Activated CD4-positive, alpha-beta memory T cell treated with anti-CD3 and anti-CD28 coated beads for 36 hours (primary cell): ENCODE measurements at regions not wholly inside any gene's neighbourhood (a gene's known extent, or its start where the extent isn't known, plus 50 kb on each side); places are given as distances from the start of the nearest gene placed in this dataset.

ENCODE experiments used
- CTCF ChIA-PET: fragments of 350-600 bp; sonication (Branson Sonifier 250); formaldehyde crosslinking; loops from one replicate; lab custom pipeline; 2021; ENCODE audit warnings: antibody characterized with exemption, inconsistent platforms; lab: Charles Lee
- POLR2A ChIA-PET: fragments of 350-600 bp; sonication (Branson Sonifier 250); formaldehyde crosslinking; loops from one replicate; lab custom pipeline; 2021; ENCODE audit warnings: antibody characterized with exemption; lab: Charles Lee
- DNase-seq: peaks from one replicate; pipeline ENCODE4 v3.0.0-alpha.2; 2020
- H3K27ac Mint-ChIP-seq: one replicate; pipeline ENCODE4 v1.8.0; 2021; ENCODE audit warnings: mixed read lengths
- H3K27me3 Mint-ChIP-seq: one replicate; pipeline ENCODE4 v1.8.0; 2021; ENCODE audit warnings: mixed read lengths
- H3K36me3 Mint-ChIP-seq: one replicate; pipeline ENCODE4 v1.8.0; 2021; ENCODE audit warnings: mixed read lengths
- H3K4me1 Mint-ChIP-seq: one replicate; pipeline ENCODE4 v1.8.0; 2021; ENCODE audit warnings: low read depth, mixed read lengths
- H3K4me3 Mint-ChIP-seq: one replicate; pipeline ENCODE4 v1.8.0; 2021; ENCODE audit warnings: mild to moderate bottlenecking, mixed read lengths
- H3K9me3 Mint-ChIP-seq: one replicate; pipeline ENCODE4 v1.8.0; 2021; ENCODE audit warnings: mixed read lengths
- intact Hi-C: fragments of 100-400 bp; cut with micrococcal nuclease; formaldehyde crosslinking; loops from one replicate; pipeline ENCODE4 v1.15.1; 2023

DNA sequence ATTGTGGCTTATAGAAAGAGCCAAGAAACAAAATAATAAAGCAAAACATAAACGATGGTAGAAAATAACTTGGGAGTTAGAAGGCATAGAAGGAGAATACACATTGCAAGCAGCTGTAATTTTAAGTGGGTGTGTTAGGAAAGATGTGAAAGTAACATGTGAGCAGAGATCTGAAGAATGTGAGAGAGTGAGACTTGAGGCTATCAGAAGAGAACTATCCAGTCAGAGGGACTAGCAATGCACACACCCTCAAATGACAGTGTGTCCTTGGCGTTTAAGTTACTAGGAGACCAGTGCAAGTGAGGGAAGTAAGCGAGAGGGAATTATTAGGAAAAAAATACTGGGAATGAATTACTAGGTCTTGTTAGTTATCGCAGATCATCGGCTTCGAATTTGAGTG lies 304.9 kb downstream of the DSEL start:
- Mint-ChIP-seq H3K36me3 (no peaks in the 10 kb centered on the region), H3K9me3 (no peaks in the 10 kb centered on the region), H3K27ac (no peak overlapping the region), H3K27me3 (no peaks in the 10 kb centered on the region), H3K4me1 (no peaks in the 10 kb centered on the region), H3K4me3 (no peak overlapping the region)
- intact Hi-C loops: no loop called here
- no peak for DNase-seq
- POLR2A ChIA-PET: no interaction called here
- CTCF ChIA-PET: no interaction called here

DNA sequence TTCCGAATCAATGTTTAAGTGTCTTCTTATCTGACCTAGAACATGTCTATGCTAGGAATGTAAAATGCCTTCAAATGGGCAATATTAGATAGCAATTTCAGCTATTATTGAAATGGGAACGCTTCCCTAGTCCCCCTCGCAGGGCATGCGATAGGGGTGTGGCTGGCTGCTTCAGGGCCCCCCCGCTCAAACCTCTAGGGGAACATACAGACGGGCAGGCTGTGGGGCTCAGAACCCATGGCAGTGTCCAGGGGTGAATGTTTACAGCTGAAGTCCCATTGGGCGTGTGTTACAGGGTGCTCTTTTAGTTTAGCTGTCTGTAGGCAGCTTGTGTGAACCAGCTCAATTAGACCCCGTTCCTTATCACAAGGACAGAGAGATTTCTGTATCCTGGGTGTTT lies 315.9 kb downstream of the DSEL start:
- DNase-seq: no peak
- H3K27ac Mint-ChIP-seq: no peak overlapping the region
- POLR2A ChIA-PET: no interaction called here
- H3K9me3 Mint-ChIP-seq: no peaks in the 10 kb centered on the region
- CTCF ChIA-PET: interaction anchor here (0.7 to 3.2 kb wide), 6 partner anchors 35 to 219 kb away, joined by 3 to 30 read pairs (median 4); no protein-coding TSS in a partner anchor
- H3K4me1 Mint-ChIP-seq: no peaks in the 10 kb centered on the region
- no peak overlapping the region for H3K4me3 Mint-ChIP-seq
- intact Hi-C loops: loop anchor here (1.0 kb wide), 1 partner anchor 96 kb away; no protein-coding TSS in a partner anchor
- peaks cover 2% of the 10 kb centered on the region for H3K27me3 Mint-ChIP-seq
- no peaks in the 10 kb centered on the region for H3K36me3 Mint-ChIP-seq

- Mint-ChIP-seq H3K4me3 (no peak overlapping the region), H3K4me1 (no peaks in the 10 kb centered on the region), H3K9me3 (no peaks in the 10 kb centered on the region), H3K27me3 (peaks cover 2% of the 10 kb centered on the region), H3K27ac (no peak overlapping the region), H3K36me3 (no peaks in the 10 kb centered on the region)
- no peak for DNase-seq
- ChIA-PET POLR2A (no interaction called here), CTCF (interaction anchor here (0.7 to 3.2 kb wide), 6 partner anchors 34 to 219 kb away, joined by 3 to 30 read pairs (median 4); no protein-coding TSS in a partner anchor)
- intact Hi-C loops: loop anchor here (1.0 kb wide), 1 partner anchor 96 kb away; no protein-coding TSS in a partner anchor
Measured at GRCh38 chr18:67199993-67200617, 316.4 kb downstream of the DSEL start.

GRCh38 chr18:67194886-67195285 lies 321.6 kb downstream of the DSEL start:
- H3K4me3 Mint-ChIP-seq: no peak overlapping the region
- ChIA-PET CTCF (no interaction called here), POLR2A (no interaction called here)
- peaks cover 3% of the 10 kb centered on the region for H3K4me1 Mint-ChIP-seq
- intact Hi-C loops: no loop called here
- DNase-seq: no peak
- no peaks in the 10 kb centered on the region for H3K36me3 Mint-ChIP-seq
- H3K27ac Mint-ChIP-seq: no peak overlapping the region
- no peaks in the 10 kb centered on the region for H3K9me3 Mint-ChIP-seq
- H3K27me3 Mint-ChIP-seq: no peaks in the 10 kb centered on the region

GRCh38 chr18:67192535-67192934 lies 324.0 kb downstream of the DSEL start:
- no peaks in the 10 kb centered on the region for H3K27me3 Mint-ChIP-seq
- no peaks in the 10 kb centered on the region for H3K9me3 Mint-ChIP-seq
- intact Hi-C loops: no loop called here
- no peak overlapping the region for H3K27ac Mint-ChIP-seq
- H3K4me3 Mint-ChIP-seq: no peak overlapping the region
- H3K36me3 Mint-ChIP-seq: no peaks in the 10 kb centered on the region
- ChIA-PET CTCF (no interaction called here), POLR2A (no interaction called here)
- no peak for DNase-seq
- peaks cover 3% of the 10 kb centered on the region for H3K4me1 Mint-ChIP-seq

DNA sequence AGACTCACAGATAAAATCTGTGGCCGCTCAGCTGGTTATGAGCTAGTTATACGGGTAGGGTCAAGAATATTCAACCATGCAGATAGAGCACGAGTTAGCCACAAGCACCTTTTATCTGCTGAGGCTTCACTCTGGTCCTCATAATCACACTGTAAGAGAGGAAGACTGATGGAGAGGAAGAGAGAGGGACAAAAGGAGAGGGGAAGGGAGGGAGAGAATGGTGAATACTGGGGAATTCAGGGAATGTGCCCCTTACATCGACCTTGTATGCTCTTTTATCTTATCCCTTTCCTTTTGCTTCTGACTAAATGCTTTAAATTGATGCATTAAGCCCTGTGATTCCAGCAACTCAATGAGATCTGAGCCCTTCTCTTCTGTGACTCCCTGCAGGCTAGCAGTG lies 333.1 kb downstream of the DSEL start:
- ChIA-PET POLR2A (no interaction called here), CTCF (no interaction called here)
- Mint-ChIP-seq H3K9me3 (no peaks in the 10 kb centered on the region), H3K4me1 (no peaks in the 10 kb centered on the region), H3K27me3 (peaks cover 10% of the 10 kb centered on the region), H3K27ac (no peak overlapping the region), H3K36me3 (no peaks in the 10 kb centered on the region), H3K4me3 (no peak overlapping the region)
- DNase-seq: no peak
- intact Hi-C loops: no loop called here

DNA sequence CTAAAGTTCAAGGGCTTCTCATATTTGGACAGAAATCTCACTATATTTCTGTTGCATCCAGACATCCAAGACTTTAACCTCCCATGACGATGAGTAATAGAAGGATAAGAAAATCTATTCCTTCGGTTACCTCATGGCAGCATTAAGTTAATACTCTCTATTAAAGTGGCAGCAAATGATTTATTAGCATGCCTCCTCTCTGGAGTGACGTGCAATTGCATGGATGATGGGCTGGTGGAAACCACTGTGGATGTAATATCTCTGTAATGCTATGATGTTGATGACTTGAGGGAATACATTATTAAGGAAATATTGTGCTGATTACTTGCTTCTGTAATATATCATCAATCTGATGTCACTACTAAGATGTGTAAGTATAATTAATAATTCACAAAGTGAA lies 336.8 kb downstream of the DSEL start:
- Mint-ChIP-seq H3K36me3 (no peaks in the 10 kb centered on the region), H3K4me3 (no peak overlapping the region), H3K9me3 (no peaks in the 10 kb centered on the region), H3K4me1 (no peaks in the 10 kb centered on the region), H3K27ac (no peak overlapping the region), H3K27me3 (peaks cover 7% of the 10 kb centered on the region)
- intact Hi-C loops: no loop called here
- no peak for DNase-seq
- ChIA-PET CTCF (no interaction called here), POLR2A (no interaction called here)

GRCh38 chr18:67159662-67160061 lies 356.9 kb downstream of the DSEL start:
- Mint-ChIP-seq H3K36me3 (no peaks in the 10 kb centered on the region), H3K27ac (no peak overlapping the region), H3K9me3 (no peaks in the 10 kb centered on the region), H3K4me1 (no peaks in the 10 kb centered on the region), H3K27me3 (no peaks in the 10 kb centered on the region), H3K4me3 (no peak overlapping the region)
- ChIA-PET POLR2A (no interaction called here), CTCF (no interaction called here)
- DNase-seq: no peak
- intact Hi-C loops: no loop called here

DNA sequence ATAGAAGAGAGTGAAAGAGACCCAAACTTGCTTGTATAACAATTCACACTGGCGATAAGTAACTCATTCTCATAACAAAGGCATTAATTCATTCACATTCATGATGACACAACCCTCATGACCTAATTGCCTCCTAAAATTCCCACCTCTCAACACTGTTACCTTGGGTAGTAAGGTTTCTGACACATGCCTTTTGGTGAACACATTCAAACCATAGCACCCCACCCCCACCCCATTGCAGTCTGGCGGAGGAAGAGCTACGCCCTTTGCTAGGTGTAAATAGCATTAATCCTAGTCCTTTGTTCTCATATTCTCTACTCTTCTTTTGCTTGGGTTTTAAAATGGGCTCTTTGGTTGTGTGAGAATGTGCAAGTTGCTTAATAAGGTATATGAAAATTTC lies 361.5 kb downstream of the DSEL start:
- H3K4me1 Mint-ChIP-seq: no peaks in the 10 kb centered on the region
- intact Hi-C loops: no loop called here
- no peak overlapping the region for H3K4me3 Mint-ChIP-seq
- no peaks in the 10 kb centered on the region for H3K27me3 Mint-ChIP-seq
- no peak for DNase-seq
- H3K27ac Mint-ChIP-seq: no peak overlapping the region
- no peaks in the 10 kb centered on the region for H3K36me3 Mint-ChIP-seq
- ChIA-PET POLR2A (no interaction called here), CTCF (interaction anchor here (0.6 kb wide), 1 partner anchor 1615 kb away, joined by 3 read pairs; no protein-coding TSS in a partner anchor)
- H3K9me3 Mint-ChIP-seq: no peaks in the 10 kb centered on the region

DNA sequence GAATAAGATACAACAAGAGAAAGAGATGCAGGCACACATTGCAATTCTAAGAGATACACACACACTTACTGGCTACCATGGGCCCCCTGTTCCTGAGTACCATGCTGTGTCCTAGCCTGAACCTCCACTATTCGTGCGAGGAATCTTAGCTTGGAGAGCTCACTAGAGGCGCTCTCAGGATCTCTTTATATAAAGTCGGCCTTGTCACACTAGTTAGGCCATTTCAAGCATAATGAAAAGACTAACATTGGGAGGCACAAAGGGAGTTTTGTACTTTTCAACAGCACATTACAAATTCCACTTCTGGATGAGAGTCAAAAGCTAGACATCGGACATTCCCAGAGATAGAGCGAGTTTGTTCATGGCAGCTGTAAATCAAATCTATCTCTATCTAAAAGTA lies 365.2 kb downstream of the DSEL start:
- no peak overlapping the region for H3K4me3 Mint-ChIP-seq
- H3K9me3 Mint-ChIP-seq: no peaks in the 10 kb centered on the region
- POLR2A ChIA-PET: no interaction called here
- H3K4me1 Mint-ChIP-seq: no peaks in the 10 kb centered on the region
- H3K27ac Mint-ChIP-seq: no peak overlapping the region
- intact Hi-C loops: no loop called here
- no peak for DNase-seq
- CTCF ChIA-PET: no interaction called here
- H3K36me3 Mint-ChIP-seq: no peaks in the 10 kb centered on the region
- no peaks in the 10 kb centered on the region for H3K27me3 Mint-ChIP-seq

DNA sequence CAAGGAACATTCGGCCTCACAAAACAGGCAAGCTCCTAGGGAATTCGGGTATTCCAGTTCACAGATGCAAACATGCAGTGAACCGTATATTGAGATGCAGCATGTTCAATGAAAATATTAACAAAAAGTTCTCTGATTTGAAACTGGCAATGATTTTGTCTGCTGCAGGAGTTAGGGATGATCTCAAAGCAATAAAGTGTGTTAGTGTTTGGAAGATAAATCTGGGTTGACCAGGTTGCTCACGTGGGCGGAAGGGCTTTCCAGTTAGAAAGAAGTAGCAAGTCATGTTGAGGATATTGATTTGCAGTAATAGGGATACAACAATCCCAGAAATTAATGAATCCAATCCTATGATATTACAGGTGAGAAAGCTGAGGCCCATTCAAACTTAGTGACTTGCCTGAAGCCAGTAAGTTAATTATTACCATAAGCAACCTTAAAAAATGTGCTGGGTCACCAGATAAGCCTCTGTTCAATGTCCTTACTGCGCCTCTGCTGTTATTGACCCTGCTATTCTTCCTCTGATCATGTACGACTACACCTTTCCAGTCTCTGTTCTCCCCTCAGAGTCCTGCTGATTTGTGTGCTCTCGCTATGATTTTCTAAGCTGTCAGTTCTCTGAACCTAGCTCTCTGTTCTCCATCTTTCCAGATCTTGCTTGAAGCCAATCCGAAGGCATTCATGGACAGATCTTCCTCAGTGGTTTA lies 370.8 kb downstream of the DSEL start:
- intact Hi-C loops: no loop called here
- H3K4me3 Mint-ChIP-seq: no peak overlapping the region
- no peaks in the 10 kb centered on the region for H3K27me3 Mint-ChIP-seq
- no peaks in the 10 kb centered on the region for H3K9me3 Mint-ChIP-seq
- DNase-seq: no peak
- ChIA-PET POLR2A (no interaction called here), CTCF (no interaction called here)
- no peaks in the 10 kb centered on the region for H3K36me3 Mint-ChIP-seq
- H3K4me1 Mint-ChIP-seq: no peaks in the 10 kb centered on the region
- no peak overlapping the region for H3K27ac Mint-ChIP-seq

DNA sequence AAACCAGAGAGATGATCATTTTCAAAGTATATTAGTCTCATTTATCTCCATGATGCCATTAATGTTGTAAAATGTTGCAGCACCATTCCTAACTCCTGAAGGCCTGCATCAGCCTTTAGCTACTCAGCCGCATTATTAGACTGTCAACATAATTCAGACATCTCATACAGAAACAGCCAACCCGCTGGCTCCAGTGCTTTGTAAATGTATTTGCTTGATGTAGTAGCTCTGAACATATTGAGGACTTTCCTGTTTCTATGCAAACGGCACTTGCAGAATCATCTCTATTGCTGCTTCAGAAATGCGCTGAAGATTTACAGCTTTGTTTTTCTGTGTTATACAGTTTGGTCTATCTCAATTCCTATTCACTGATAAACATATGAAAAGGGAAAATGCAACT lies 372.2 kb downstream of the DSEL start:
- intact Hi-C loops: no loop called here
- CTCF ChIA-PET: no interaction called here
- H3K4me1 Mint-ChIP-seq: no peaks in the 10 kb centered on the region
- H3K27ac Mint-ChIP-seq: no peak overlapping the region
- no peaks in the 10 kb centered on the region for H3K27me3 Mint-ChIP-seq
- no peak overlapping the region for H3K4me3 Mint-ChIP-seq
- H3K36me3 Mint-ChIP-seq: no peaks in the 10 kb centered on the region
- no peak for DNase-seq
- POLR2A ChIA-PET: no interaction called here
- H3K9me3 Mint-ChIP-seq: no peaks in the 10 kb centered on the region

DNA sequence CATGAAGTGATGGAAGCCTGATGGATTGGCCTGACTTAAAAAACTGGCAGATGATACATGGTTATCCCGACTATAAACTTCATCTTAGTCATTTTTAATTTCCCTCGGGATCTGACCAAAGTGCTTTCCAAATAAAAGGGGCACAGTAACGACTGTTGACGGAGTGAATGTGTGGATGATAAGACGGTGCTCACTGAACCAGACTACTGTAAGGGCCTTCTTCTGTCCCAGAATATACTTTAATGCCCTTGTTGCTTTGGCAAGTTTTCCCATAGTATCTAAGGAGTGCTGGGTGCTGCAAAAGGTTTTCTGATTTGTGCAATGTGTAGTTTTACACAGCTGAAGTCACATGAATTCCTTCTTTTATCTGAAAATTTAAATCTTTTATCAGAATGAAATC lies 373.5 kb downstream of the DSEL start:
- intact Hi-C loops: no loop called here
- ChIA-PET CTCF (no interaction called here), POLR2A (no interaction called here)
- Mint-ChIP-seq H3K36me3 (no peaks in the 10 kb centered on the region), H3K27ac (no peak overlapping the region), H3K4me1 (no peaks in the 10 kb centered on the region), H3K9me3 (no peaks in the 10 kb centered on the region), H3K27me3 (no peaks in the 10 kb centered on the region), H3K4me3 (no peak overlapping the region)
- no peak for DNase-seq
